CD14-positive monocyte (primary cell): ENCODE measurements at regions not wholly inside any gene's neighbourhood (a gene's known extent, or its start where the extent isn't known, plus 50 kb on each side); places are given as distances from the start of the nearest gene placed in this dataset.

Experiments used
- DNase-seq, 3 donors: peaks; one replicate each; pipeline ENCODE4 v3.0.0-alpha.2; 2011 to 2022
- H2AFZ ChIP-seq: 2 replicates; pipeline ENCODE4 v1.6.0; 2012; ENCODE audit warnings: mild to moderate bottlenecking, low read depth, low read length, inconsistent platforms; ENCODE audit not compliant: insufficient read depth, poor library complexity, severe bottlenecking
- H3K27ac ChIP-seq, 2 donors: 1 replicate in 1 of 2; 2 replicates in 1 of 2; pipeline ENCODE4 v1.5.1; 2012 to 2013; ENCODE audit warnings: low read length in 2 of 2, control low read depth in 1 of 2, inconsistent platforms in 1 of 2, low read depth in 1 of 2, mild to moderate bottlenecking in 1 of 2
- H3K27me3 ChIP-seq, 2 donors: one replicate each; pipeline versions ENCODE4 v1.6.0 to v1.6.1; 2011 to 2013; ENCODE audit warnings: low read length in 2 of 2; ENCODE audit not compliant: control insufficient read depth in 2 of 2, insufficient read depth in 2 of 2
- H3K36me3 ChIP-seq, 2 donors: replicated peaks in 1 of 2; 1 replicate in 1 of 2; 2 replicates in 1 of 2; pipeline versions ENCODE4 v1.5.1 to v1.6.1; 2012 to 2013; ENCODE audit warnings: low read length in 2 of 2, control low read depth in 1 of 2, inconsistent platforms in 1 of 2, mild to moderate bottlenecking in 1 of 2; ENCODE audit not compliant: insufficient read depth in 2 of 2, control insufficient read depth in 1 of 2
- H3K4me1 ChIP-seq, 2 donors: 1 replicate in 1 of 2; 2 replicates in 1 of 2; pipeline versions ENCODE4 v1.5.1 to v1.6.1; 2012 to 2013; ENCODE audit warnings: low read length in 2 of 2, control low read depth in 1 of 2, inconsistent platforms in 1 of 2, mild to moderate bottlenecking in 1 of 2, moderate library complexity in 1 of 2; ENCODE audit not compliant: insufficient read depth in 2 of 2, control insufficient read depth in 1 of 2
- H3K4me2 ChIP-seq: replicated peaks from 2 replicates; pipeline ENCODE3; 2012; ENCODE audit warnings: low read length, moderate library complexity, mild to moderate bottlenecking; ENCODE audit not compliant: poor library complexity, severe bottlenecking; ENCODE audit errors: extremely low read depth
- H3K4me3 ChIP-seq, 3 experiments: fragments of 200-600 bp in 1 of 3; sonication (generic) in 1 of 3; replicated peaks in 1 of 3; 1 replicate in 2 of 3; 2 replicates in 1 of 3; pipeline ENCODE4 v1.5.1; 2011 to 2013; ENCODE audit warnings: low read length in 3 of 3, mild to moderate bottlenecking in 3 of 3, control low read depth in 2 of 3, low read depth in 2 of 3, inconsistent platforms in 1 of 3, moderate library complexity in 1 of 3
- H3K79me2 ChIP-seq: 2 replicates; pipeline ENCODE4 v1.6.0; 2012; ENCODE audit warnings: mild to moderate bottlenecking, control low read depth, inconsistent platforms, low read length, moderate library complexity; ENCODE audit not compliant: insufficient read depth
- H3K9ac ChIP-seq: 2 replicates; pipeline ENCODE4 v1.6.0; 2017; ENCODE audit warnings: low read length, mild to moderate bottlenecking; ENCODE audit not compliant: insufficient read depth, poor library complexity, severe bottlenecking
- H3K9me3 ChIP-seq, 2 donors: replicated peaks in 1 of 2; 1 replicate in 1 of 2; 2 replicates in 1 of 2; pipeline versions ENCODE4 v1.5.1 to v1.6.1; 2012 to 2013; ENCODE audit warnings: low read length in 2 of 2, control low read depth in 1 of 2; ENCODE audit not compliant: control insufficient read depth in 1 of 2, insufficient read depth in 1 of 2
- H4K20me1 ChIP-seq: 2 replicates; pipeline ENCODE4 v1.6.0; 2012; ENCODE audit warnings: mild to moderate bottlenecking, low read length, control low read depth, moderate library complexity; ENCODE audit not compliant: insufficient read depth
- H3K27ac Mint-ChIP-seq, 7 donors: one replicate each; pipeline ENCODE4 v1.8.0; 2020; ENCODE audit warnings: mild to moderate bottlenecking in 7 of 7, mixed read lengths in 7 of 7, moderate library complexity in 6 of 7, inconsistent platforms in 2 of 7
- H3K27me3 Mint-ChIP-seq, 3 donors: one replicate each; pipeline ENCODE4 v1.8.0; 2021 to 2022; ENCODE audit warnings: low read depth in 3 of 3, mild to moderate bottlenecking in 3 of 3, mixed read lengths in 3 of 3, moderate library complexity in 3 of 3, inconsistent platforms in 1 of 3
- H3K36me3 Mint-ChIP-seq, 2 donors: one replicate each; pipeline ENCODE4 v1.8.0; 2020; ENCODE audit warnings: mixed read lengths in 2 of 2, inconsistent platforms in 1 of 2, mild to moderate bottlenecking in 1 of 2
- H3K4me1 Mint-ChIP-seq: one replicate; pipeline ENCODE4 v1.8.0; 2020; ENCODE audit warnings: mild to moderate bottlenecking, mixed read lengths
- H3K4me3 Mint-ChIP-seq, 2 donors: one replicate each; pipeline ENCODE4 v1.8.0; 2020; ENCODE audit warnings: mild to moderate bottlenecking in 2 of 2, mixed read lengths in 2 of 2, moderate library complexity in 1 of 2
- H3K9me3 Mint-ChIP-seq, 7 donors: one replicate each; pipeline ENCODE4 v1.8.0; 2020 to 2022; ENCODE audit warnings: mixed read lengths in 7 of 7, mild to moderate bottlenecking in 6 of 7, moderate library complexity in 6 of 7, inconsistent platforms in 2 of 7
- WGBS: methylation state at CpG from one replicate; pipeline ENCODE4 v1.1.5; 2013; ENCODE audit warnings: missing lambda C conversion rate; ENCODE audit not compliant: insufficient coverage; 5-methylcytosine and 5-hydroxymethylcytosine counted together
- intact Hi-C, 2 donors: fragments of 100-400 bp; cut with micrococcal nuclease; formaldehyde crosslinking; loops; one replicate each; pipeline versions ENCODE4 v1.15.0 to v1.15.1; 2023
- TF ChIP-seq, protein P1 (sequence below): fragments of 200-600 bp; IDR thresholded peaks from one replicate; pipeline ENCODE4 v1.8.0; 2022; ENCODE audit warnings: antibody characterized with exemption, mild to moderate bottlenecking

- no peaks in the 10 kb centered on the region for H3K27me3 ChIP-seq
- H3K4me3 Mint-ChIP-seq, result no peak overlapping the region
- H3K9me3 Mint-ChIP-seq, result peaks cover 0 to 4% (median 0%) of the 10 kb centered on the region in 7 donors
- intact Hi-C loops, result no loop called here
- no peak overlapping the region for H2AFZ ChIP-seq
- H3K36me3 ChIP-seq, result no peaks in the 10 kb centered on the region
- no peaks in the 10 kb centered on the region for H3K9me3 ChIP-seq
- H4K20me1 ChIP-seq, result no peaks in the 10 kb centered on the region
- no peak for DNase-seq
- no peak overlapping the region for H3K9ac ChIP-seq
- H3K79me2 ChIP-seq, result no peaks in the 10 kb centered on the region
- H3K4me1 Mint-ChIP-seq, result no peaks in the 10 kb centered on the region
- H3K4me1 ChIP-seq, result no peaks in the 10 kb centered on the region
- peaks cover 0 to 7% (median 3%) of the 10 kb centered on the region in 3 donors for H3K27me3 Mint-ChIP-seq
- H3K4me3 ChIP-seq, result no peak overlapping the region
- WGBS, result no CpG with 5 or more reads among the region's 2 CpGs
- H3K27ac ChIP-seq, result no peak overlapping the region
- no peak overlapping the region for H3K27ac Mint-ChIP-seq
- H3K36me3 Mint-ChIP-seq, result no peaks in the 10 kb centered on the region
- H3K4me2 ChIP-seq, result no peak overlapping the region
- TF ChIP-seq, protein P1, sequence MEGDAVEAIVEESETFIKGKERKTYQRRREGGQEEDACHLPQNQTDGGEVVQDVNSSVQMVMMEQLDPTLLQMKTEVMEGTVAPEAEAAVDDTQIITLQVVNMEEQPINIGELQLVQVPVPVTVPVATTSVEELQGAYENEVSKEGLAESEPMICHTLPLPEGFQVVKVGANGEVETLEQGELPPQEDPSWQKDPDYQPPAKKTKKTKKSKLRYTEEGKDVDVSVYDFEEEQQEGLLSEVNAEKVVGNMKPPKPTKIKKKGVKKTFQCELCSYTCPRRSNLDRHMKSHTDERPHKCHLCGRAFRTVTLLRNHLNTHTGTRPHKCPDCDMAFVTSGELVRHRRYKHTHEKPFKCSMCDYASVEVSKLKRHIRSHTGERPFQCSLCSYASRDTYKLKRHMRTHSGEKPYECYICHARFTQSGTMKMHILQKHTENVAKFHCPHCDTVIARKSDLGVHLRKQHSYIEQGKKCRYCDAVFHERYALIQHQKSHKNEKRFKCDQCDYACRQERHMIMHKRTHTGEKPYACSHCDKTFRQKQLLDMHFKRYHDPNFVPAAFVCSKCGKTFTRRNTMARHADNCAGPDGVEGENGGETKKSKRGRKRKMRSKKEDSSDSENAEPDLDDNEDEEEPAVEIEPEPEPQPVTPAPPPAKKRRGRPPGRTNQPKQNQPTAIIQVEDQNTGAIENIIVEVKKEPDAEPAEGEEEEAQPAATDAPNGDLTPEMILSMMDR, result no peak
Observed at GRCh38 chrX:7389576-7389975, 241.6 kb upstream of the PUDP start.

DNA sequence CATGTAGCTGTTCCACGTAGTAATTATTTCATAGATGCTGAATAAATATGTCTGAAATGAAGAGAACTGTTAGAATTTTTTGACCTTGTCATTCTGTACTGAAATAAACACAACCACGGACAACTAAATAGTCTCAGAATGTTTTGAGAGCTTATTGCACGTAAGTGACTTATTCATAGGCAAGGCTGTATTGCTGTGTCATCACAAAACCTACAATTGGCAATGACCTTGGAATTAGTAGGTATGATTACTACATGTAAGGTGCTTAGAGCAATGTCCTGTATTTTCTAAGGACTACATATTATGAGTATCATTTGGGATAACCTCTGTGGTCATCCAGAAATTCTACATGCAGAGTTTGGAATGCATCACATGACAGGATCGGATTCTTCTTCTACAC, 237.2 kb upstream of the PUDP start:
- WGBS, result no CpG with 5 or more reads among the region's 4 CpGs
- Histone ChIP-seq H3K4me3 (no peak overlapping the region), H3K36me3 (no peaks in the 10 kb centered on the region), H3K4me1 (no peaks in the 10 kb centered on the region), H2AFZ (no peak overlapping the region), H3K27ac (no peak overlapping the region), H3K27me3 (no peaks in the 10 kb centered on the region), H4K20me1 (no peaks in the 10 kb centered on the region), H3K79me2 (no peaks in the 10 kb centered on the region), H3K4me2 (no peak overlapping the region), H3K9ac (no peak overlapping the region), H3K9me3 (no peaks in the 10 kb centered on the region)
- H3K27me3 Mint-ChIP-seq, result peaks cover 0 to 7% (median 3%) of the 10 kb centered on the region in 3 donors
- H3K36me3 Mint-ChIP-seq, result no peaks in the 10 kb centered on the region
- H3K27ac Mint-ChIP-seq, result no peak overlapping the region
- no peak overlapping the region for H3K4me3 Mint-ChIP-seq
- DNase-seq, result no peak
- H3K4me1 Mint-ChIP-seq, result peaks cover 4% of the 10 kb centered on the region
- peaks cover 0 to 4% (median 0%) of the 10 kb centered on the region in 7 donors for H3K9me3 Mint-ChIP-seq
- TF ChIP-seq, protein P1, result no peak
- intact Hi-C loops, result no loop called here
